PC-3 (cell line): ENCODE measurements at regions not wholly inside any gene's neighbourhood (a gene's known extent, or its start where the extent isn't known, plus 50 kb on each side); places are given as distances from the start of the nearest gene placed in this dataset.

Source experiments
- EZH2 ChIP-seq: fragments of 300-600 bp; sonication (generic); IDR thresholded peaks from one replicate; pipeline ENCODE4 v1.6.1; 2017; ENCODE audit warnings: antibody characterized with exemption, mild to moderate bottlenecking, low read length; ENCODE audit not compliant: unreplicated experiment
- EZH2phosphoT487 ChIP-seq: fragments of 300-600 bp; sonication (generic); IDR thresholded peaks from 2 replicates; pipeline ENCODE4 v1.6.1; 2018; ENCODE audit warnings: mild to moderate bottlenecking, antibody characterized with exemption, low read length, borderline replicate concordance
- TF ChIP-seq, protein P1 (sequence below): fragments of 300-600 bp; sonication (generic); conservative IDR thresholded peaks from 2 replicates; pipeline ENCODE4 v1.5.1; 2017; ENCODE audit warnings: antibody characterized with exemption, low read depth, mild to moderate bottlenecking, low read length

DNA sequence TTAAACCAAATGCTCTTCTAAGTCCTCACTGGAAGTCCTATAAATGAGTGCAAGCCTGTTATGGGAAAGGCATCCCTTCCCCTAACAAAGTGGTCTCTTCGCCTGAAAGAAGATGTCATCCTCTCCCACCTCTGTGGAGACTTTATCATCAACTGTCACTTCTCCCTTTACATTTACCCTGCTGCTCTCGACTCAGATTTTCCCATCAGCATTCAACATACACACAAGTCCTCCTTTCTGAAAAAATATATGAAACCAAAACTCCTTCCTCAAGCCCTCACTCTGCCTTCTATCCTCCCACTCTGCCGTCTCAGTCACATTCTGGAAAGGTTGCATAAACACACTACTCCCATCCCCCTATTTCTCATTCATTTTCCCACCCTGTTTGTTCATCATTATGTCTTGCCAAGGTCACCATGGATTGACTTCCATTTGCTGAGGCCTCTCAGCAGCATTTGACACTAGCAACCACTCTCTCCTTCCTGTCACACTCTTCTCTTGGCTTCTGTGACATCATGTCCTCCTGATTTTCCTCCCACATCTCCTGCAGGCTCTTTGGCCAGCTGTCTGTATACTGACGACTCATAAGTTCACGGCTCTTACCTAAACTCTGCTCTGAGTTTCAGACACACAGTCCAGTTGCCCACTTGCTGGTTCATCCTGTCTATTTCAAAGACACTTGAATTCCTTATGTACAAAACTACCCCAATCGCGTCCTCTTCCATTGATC, 70.3 kb upstream of the SMAD3 start:
- TF ChIP-seq, protein P1, sequence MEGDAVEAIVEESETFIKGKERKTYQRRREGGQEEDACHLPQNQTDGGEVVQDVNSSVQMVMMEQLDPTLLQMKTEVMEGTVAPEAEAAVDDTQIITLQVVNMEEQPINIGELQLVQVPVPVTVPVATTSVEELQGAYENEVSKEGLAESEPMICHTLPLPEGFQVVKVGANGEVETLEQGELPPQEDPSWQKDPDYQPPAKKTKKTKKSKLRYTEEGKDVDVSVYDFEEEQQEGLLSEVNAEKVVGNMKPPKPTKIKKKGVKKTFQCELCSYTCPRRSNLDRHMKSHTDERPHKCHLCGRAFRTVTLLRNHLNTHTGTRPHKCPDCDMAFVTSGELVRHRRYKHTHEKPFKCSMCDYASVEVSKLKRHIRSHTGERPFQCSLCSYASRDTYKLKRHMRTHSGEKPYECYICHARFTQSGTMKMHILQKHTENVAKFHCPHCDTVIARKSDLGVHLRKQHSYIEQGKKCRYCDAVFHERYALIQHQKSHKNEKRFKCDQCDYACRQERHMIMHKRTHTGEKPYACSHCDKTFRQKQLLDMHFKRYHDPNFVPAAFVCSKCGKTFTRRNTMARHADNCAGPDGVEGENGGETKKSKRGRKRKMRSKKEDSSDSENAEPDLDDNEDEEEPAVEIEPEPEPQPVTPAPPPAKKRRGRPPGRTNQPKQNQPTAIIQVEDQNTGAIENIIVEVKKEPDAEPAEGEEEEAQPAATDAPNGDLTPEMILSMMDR, result no peak
- TF ChIP-seq EZH2 (no peak), EZH2phosphoT487 (no peak)
